Panc1 (cell line): ENCODE measurements at regions not wholly inside any gene's neighbourhood (a gene's known extent, or its start where the extent isn't known, plus 50 kb on each side); places are given as distances from the start of the nearest gene placed in this dataset.

Experiments used
- POLR2AphosphoS5 ChIP-seq: IDR thresholded peaks from 2 replicates; pipeline ENCODE4 v1.6.1; 2012; ENCODE audit warnings: mild to moderate bottlenecking, low read depth, low read length, moderate library complexity
- TCF7L2 ChIP-seq: IDR thresholded peaks from 2 replicates; pipeline ENCODE4 v1.6.1; 2011; ENCODE audit warnings: mild to moderate bottlenecking, low read depth, low read length, inconsistent platforms
- TF ChIP-seq, protein P1 (sequence below): fragments of 450-650 bp; IDR thresholded peaks from 2 replicates; pipeline ENCODE4 v1.5.1; 2017; ENCODE audit warnings: mild to moderate bottlenecking
- TF ChIP-seq, protein P2 (sequence below), 2 experiments: IDR thresholded peaks; 2 replicates each; pipeline ENCODE4 v1.6.1; 2011 to 2012; ENCODE audit warnings: low read depth in 2 of 2, control low read depth in 1 of 2, low read length in 1 of 2, mild to moderate bottlenecking in 1 of 2, moderate library complexity in 1 of 2; ENCODE audit not compliant: insufficient read depth in 1 of 2

DNA sequence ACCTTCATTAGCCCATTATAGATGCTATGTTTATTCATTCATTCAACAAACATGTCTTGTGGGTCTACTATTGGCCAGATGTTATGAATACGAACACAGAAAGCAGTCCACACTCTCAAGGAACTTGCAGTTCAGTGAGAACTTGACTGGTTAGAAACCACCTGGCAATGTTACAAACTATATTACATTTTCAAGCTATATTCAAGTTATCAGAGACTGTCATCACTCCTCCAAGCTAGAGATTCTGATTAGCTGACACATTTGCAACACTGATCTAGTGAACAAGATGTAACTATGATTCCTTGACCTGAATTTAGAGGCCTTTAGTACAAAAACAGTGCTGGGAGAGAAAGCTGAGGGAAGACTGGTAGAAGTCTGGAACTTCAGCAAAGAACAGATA, 170.7 kb upstream of the EEA1 start:
- TF ChIP-seq, protein P1, sequence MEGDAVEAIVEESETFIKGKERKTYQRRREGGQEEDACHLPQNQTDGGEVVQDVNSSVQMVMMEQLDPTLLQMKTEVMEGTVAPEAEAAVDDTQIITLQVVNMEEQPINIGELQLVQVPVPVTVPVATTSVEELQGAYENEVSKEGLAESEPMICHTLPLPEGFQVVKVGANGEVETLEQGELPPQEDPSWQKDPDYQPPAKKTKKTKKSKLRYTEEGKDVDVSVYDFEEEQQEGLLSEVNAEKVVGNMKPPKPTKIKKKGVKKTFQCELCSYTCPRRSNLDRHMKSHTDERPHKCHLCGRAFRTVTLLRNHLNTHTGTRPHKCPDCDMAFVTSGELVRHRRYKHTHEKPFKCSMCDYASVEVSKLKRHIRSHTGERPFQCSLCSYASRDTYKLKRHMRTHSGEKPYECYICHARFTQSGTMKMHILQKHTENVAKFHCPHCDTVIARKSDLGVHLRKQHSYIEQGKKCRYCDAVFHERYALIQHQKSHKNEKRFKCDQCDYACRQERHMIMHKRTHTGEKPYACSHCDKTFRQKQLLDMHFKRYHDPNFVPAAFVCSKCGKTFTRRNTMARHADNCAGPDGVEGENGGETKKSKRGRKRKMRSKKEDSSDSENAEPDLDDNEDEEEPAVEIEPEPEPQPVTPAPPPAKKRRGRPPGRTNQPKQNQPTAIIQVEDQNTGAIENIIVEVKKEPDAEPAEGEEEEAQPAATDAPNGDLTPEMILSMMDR, result no peak
- TF ChIP-seq TCF7L2 (no peak), POLR2AphosphoS5 (no peak)
- TF ChIP-seq, protein P2, sequence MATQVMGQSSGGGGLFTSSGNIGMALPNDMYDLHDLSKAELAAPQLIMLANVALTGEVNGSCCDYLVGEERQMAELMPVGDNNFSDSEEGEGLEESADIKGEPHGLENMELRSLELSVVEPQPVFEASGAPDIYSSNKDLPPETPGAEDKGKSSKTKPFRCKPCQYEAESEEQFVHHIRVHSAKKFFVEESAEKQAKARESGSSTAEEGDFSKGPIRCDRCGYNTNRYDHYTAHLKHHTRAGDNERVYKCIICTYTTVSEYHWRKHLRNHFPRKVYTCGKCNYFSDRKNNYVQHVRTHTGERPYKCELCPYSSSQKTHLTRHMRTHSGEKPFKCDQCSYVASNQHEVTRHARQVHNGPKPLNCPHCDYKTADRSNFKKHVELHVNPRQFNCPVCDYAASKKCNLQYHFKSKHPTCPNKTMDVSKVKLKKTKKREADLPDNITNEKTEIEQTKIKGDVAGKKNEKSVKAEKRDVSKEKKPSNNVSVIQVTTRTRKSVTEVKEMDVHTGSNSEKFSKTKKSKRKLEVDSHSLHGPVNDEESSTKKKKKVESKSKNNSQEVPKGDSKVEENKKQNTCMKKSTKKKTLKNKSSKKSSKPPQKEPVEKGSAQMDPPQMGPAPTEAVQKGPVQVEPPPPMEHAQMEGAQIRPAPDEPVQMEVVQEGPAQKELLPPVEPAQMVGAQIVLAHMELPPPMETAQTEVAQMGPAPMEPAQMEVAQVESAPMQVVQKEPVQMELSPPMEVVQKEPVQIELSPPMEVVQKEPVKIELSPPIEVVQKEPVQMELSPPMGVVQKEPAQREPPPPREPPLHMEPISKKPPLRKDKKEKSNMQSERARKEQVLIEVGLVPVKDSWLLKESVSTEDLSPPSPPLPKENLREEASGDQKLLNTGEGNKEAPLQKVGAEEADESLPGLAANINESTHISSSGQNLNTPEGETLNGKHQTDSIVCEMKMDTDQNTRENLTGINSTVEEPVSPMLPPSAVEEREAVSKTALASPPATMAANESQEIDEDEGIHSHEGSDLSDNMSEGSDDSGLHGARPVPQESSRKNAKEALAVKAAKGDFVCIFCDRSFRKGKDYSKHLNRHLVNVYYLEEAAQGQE (IDR thresholded peaks at IDR 0.05; ENCODE audit: insufficient read depth in 1 of 2, low read depth in 2 of 2, low read length in 1 of 2), result no peak
